HG03064 (cell line): ENCODE measurements at regions not wholly inside any gene's neighbourhood (a gene's known extent, or its start where the extent isn't known, plus 50 kb on each side); places are given as distances from the start of the nearest gene placed in this dataset.
"Not testable (repeated sequence)": the region's sequence is repeated elsewhere in the genome, so short reads cannot be mapped to it uniquely, and the experiment has no call there.

Experiments used
- ATAC-seq: cut with Tn5 transposase; IDR thresholded peaks from one replicate; pipeline ENCODE4 v1.9.1; 2021; ENCODE audit warnings: low read depth; ENCODE audit not compliant: unreplicated experiment

DNA sequence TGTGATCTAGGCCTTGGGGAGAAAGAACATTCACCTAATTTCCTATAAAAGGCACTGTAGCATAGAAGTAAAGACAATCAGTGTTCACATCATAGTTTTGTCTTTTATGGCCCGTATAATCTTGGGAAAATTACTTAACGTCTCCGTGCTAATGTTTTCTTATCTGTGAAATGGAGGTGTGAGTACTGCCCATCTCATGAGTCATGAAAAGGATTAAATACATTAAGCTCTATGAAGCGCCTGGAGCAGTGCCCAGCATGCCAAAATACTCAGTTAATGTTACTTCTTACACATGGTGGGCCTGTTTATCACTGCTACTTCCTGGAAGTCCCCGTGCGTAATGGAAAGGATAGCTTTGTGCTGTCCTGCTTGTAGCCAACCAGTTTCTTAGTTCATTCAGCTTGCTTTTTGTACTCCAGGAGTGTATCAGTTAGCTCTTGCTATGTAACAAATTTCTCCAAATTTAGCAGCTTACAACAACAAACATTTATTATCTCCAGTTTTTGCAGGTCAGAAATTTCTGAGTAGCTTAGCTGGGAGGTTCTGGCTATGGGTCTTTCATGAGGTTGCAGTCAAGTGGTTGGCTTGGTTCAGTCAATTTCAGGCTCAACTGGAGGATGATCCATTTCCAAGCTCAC is 103.6 kb upstream of the BMP2 start:
- no peak for ATAC-seq

- no peak for ATAC-seq
Measured at GRCh38 chr20:6663104-6663503, 104.4 kb upstream of the BMP2 start.

GRCh38 chr20:6662309-6662708 is 105.2 kb upstream of the BMP2 start:
- no peak for ATAC-seq

DNA sequence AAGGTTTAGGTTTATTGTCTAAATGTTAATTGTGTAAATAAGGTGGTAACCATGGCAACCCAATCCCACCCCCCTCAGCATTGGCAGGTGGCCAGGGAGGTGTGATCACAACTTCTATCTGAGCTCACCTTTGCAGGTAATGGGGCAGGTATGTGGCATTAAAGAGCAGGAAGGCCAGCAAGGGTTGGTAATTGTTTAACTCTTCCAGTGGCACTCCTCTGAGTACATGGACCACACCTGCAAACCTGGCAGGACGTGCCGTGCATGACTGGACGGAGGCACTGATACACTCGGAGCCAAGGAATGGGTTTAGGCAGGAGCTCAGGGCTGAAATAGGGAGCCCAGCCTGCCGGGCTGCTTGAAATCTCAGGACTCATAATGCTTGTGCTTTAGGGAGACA is 107.0 kb upstream of the BMP2 start:
- no peak for ATAC-seq

GRCh38 chr20:6658909-6659308 is 108.6 kb upstream of the BMP2 start:
- not testable (repeated sequence) for ATAC-seq

GRCh38 chr20:6657904-6658303 is 109.6 kb upstream of the BMP2 start:
- no peak for ATAC-seq

DNA sequence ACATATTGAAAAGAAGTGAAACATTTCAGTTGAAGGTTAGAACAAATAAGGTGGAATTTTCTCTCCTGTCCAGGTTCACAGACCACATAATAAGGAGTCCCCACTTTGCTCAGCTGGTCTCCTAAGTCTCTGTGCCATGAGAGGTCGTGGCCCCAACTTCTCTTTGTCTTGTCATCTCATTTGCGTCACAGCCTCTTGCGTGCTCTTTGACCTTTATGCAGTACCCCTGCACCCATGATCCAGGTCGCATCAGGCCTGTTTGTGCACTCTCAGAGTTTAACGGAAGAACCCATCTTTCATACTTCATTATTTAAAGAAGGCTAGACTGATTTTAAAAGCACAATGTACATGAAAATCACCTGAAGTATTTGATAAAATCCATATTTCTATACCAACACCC is 110.4 kb upstream of the BMP2 start:
- ATAC-seq = no peak

DNA sequence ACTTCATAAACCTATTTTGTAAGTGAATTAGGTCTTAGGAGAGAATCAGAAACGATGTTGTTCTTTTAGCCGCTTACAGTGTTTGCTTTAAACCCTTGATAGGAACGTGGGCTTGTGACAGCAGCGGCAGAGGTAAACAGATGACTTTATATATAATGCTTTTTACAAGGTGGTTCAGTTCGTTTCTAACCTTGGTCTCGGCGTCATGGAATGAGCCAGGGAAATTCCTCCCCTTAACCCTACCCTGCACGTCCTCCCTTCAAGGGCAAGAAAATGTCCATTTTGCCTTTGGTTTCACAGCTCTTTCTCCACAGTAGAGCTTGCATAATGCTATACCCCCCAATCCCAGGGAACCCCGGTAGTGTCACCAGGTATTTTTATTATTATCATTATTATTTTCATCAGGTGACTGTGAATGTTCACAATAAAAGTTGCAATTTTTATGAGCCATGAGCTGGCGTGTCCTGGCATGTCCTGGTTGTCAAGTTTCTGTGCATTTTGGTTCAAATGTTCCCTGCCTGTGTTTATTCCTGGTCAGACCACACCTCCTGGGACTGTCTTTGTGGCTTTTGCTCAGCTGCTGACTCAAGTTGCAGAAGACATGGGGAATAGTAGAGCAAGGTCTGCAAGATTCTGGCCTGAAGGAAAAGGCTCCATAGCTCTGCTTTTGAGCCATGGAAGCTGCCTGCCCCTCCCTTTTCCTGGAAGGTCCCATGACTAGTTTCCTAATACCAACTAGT is 112.8 kb upstream of the BMP2 start:
- no peak for ATAC-seq

DNA sequence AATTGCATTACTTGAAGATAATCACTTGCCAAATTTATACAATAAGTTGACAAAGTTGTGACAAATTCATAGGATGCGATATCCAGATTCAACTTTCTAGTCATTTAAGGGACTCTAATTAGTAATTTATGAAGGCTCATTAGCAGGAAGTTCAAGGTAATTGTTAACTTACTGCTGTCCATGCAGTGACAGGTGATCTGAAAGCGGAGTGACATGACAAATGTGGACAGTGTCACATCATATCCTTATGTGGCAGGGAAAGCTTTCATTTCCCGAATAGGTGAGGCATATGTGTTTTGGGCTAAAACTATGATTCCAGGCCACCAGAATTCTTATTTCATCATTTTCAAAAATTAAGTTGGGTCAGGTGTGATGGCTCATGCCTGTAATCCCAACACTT is 115.9 kb upstream of the BMP2 start:
- peak; percentile 54 for ATAC-seq

- no peak for ATAC-seq
Measured at GRCh38 chr20:6651016-6651415, 116.5 kb upstream of the BMP2 start.

GRCh38 chr20:6646021-6646636 is 121.4 kb upstream of the BMP2 start:
- ATAC-seq = no peak

DNA sequence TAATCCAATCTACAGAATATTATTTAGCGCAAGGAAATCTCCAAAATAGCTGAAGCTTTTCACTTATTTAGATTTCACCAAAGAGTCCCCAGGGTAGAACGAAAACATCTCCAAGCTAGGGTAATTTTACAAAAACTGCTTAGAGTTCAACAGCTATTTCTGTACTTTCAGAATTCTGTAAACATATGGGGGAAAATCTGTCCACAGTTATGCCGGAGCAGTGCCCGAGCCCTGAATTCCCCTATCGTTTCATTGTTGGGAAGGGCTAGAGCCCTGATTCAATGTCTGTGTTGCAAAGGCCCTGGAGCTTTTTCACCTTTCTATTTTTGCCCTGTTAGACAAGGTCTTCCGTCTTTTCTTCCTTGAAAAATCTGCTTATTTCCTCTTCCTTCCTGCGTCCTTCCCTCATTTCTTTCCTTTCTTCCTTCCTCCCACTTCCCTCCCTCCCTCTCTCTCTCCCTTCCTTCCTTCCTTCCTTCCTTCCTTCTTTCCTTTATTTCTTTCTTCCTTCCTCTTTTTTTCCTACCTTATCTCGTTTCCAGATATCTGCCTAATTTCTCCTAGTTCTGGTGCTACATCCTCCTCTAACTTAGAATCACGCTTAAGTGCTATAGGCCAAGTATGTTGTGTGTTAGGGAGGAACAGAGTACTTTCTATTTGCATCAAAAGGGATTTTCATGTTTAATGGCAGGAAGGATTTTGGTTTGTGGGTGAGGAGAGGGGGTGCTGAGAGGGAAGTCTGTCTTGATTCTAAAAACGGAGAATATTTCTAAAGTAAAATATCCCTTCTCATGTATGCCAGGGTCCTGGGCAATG is 122.5 kb upstream of the BMP2 start:
- ATAC-seq = no peak

GRCh38 chr20:6641012-6641411 is 126.5 kb upstream of the BMP2 start:
- ATAC-seq = no peak

- no peak for ATAC-seq
Measured at GRCh38 chr20:6637160-6637579, 130.3 kb upstream of the BMP2 start.

GRCh38 chr20:6636209-6637159 is 131.0 kb upstream of the BMP2 start:
- no peak for ATAC-seq

- no peak for ATAC-seq
Measured at GRCh38 chr20:6635034-6635736, 132.3 kb upstream of the BMP2 start.

DNA sequence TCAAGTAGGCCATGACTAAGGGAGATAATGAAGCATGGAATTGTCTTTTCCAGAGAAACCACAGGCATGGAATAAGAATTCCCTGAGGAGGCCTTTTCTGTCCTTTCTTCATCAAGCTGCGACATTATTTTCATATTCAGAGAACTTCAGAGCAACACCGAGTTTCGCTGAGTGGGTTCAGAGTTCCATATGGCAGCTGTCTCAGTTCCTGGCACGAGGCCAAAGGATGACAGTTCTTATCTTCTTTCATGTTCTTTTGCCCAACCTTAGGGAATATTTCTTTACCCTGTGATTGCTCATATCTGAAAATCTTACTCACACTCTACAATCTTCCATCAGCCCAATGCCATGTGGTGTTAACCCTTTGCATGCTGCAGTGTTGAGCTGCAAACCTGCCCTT is 135.3 kb upstream of the BMP2 start:
- no peak for ATAC-seq

GRCh38 chr20:6630514-6630913 is 137.0 kb upstream of the BMP2 start:
- no peak for ATAC-seq

DNA sequence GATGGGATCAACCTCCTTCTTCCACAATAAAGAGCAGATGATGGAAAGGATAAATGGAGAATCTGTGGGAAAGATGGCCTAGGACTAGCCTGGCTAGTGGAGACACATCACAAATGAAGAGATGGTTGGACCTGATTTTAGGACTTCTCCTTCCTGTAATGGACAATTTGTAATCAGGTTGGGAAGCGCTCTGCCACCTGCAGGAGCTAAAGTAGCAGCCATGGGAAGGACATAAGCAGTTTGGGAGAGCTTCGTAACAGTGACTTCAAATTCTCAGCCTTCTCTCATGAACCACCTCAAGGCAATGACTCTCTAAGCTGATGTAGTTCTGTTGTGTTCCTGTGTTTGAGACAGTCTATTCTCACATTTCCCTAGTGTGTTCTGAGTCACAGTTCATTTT is 137.9 kb upstream of the BMP2 start:
- no peak for ATAC-seq
